ENCODE measurements at regions not wholly inside any gene's neighbourhood (a gene's known extent, or its start where the extent isn't known, plus 50 kb on each side); places are given as distances from the start of the nearest gene placed in this dataset.
A peak's percentile ranks its signal among the peaks of the same experiment; 100 is the strongest.

DNA sequence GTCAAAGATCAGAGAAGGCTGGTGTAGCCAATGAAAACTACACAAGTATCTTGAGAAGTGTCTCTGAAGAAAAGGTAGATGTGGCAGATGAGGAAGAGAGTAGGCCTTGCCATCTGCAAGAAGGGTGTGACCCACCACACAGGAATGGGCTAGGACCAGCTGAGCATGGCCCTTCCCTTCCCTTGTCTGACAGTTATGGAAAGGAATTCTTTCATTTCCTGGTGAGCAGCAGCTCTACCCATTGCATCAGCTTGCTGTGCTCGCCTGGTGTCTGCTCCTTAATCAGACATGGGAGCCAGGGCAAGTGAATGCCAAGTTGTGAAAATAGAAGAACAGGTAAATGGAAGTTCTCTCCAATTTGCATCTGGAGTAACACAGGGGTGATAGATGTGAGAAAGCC, 145.2 kb upstream of the KRR1 start:
- CTCF ChIA-PET: interaction anchor here (0.6 kb wide), 1 partner anchor 165 kb away, joined by 4 read pairs; no protein-coding TSS in a partner anchor
- DNase-seq (ENCODE audit: low spot score): peak; percentile 91
- TF ChIP-seq, protein P1, sequence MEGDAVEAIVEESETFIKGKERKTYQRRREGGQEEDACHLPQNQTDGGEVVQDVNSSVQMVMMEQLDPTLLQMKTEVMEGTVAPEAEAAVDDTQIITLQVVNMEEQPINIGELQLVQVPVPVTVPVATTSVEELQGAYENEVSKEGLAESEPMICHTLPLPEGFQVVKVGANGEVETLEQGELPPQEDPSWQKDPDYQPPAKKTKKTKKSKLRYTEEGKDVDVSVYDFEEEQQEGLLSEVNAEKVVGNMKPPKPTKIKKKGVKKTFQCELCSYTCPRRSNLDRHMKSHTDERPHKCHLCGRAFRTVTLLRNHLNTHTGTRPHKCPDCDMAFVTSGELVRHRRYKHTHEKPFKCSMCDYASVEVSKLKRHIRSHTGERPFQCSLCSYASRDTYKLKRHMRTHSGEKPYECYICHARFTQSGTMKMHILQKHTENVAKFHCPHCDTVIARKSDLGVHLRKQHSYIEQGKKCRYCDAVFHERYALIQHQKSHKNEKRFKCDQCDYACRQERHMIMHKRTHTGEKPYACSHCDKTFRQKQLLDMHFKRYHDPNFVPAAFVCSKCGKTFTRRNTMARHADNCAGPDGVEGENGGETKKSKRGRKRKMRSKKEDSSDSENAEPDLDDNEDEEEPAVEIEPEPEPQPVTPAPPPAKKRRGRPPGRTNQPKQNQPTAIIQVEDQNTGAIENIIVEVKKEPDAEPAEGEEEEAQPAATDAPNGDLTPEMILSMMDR (conservative IDR thresholded peaks at IDR 0.05; ENCODE audit: low read depth): no peak
- POLR2A ChIA-PET (ENCODE audit: low non-redundant PET): interaction anchor here (1.0 to 1.1 kb wide), 2 partner anchors 28 to 375 kb away, joined by 3 to 4 read pairs; partner anchors contain the start of gene PHLDA1
- peak overlapping the region; percentile 90 for H3K27ac ChIP-seq

DNA sequence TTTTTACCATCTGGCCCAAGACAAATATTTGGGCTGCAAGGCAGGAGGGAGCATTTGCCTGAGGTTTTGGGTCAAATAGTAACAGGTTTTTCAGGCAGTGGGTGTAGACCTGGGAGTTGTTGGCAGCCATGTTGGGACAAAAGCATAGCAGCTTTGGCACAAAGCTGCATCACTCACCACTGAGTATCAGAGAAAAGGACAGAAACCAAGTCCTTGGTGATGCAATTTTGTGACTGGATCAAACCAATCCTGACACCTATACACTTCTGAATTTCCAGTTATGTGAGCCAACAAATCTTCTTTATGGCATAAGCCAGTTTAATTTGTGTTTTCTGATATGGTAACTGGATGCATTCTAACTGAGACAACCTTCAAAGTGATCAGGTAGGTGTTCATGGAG, 144.8 kb upstream of the KRR1 start:
- TF ChIP-seq, protein P1 (conservative IDR thresholded peaks at IDR 0.05; ENCODE audit: low read depth): no peak
- DNase-seq (ENCODE audit: low spot score): no peak
- ChIA-PET CTCF (no interaction called here), POLR2A (ENCODE audit: low non-redundant PET) (interaction anchor here (1.0 to 1.1 kb wide), 2 partner anchors 27 to 375 kb away, joined by 3 to 4 read pairs; partner anchors contain the start of gene PHLDA1)
- peak overlapping the region; percentile 90 for H3K27ac ChIP-seq

DNA sequence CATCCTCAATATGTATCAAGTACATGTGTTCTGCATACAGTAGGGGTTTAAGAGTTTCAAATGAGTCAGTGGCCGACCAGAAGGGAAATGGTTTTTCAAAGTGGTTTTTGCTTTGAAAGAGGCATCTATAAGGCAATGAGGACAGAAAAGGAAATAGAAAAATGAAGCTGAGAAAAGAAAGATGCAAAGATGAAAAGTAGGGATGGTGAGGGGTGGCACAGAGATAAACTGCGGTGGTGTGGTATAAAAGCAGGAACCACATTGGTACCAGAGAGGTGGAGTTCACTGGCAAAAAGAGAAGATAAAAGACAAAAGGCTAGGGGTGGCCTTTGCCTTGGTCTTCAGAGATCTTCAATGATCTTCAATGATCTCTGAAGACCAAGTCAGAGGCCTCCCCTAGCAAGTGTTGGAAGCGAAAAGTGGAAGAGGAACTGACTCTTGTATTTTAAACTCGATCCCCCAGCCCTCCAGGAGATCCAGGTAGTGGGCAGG, 144.0 kb upstream of the KRR1 start:
- POLR2A ChIA-PET (ENCODE audit: low non-redundant PET): no interaction called here
- CTCF ChIA-PET: no interaction called here
- TF ChIP-seq, protein P1 (conservative IDR thresholded peaks at IDR 0.05; ENCODE audit: low read depth): no peak
- DNase-seq (ENCODE audit: low spot score): no peak
- no peak overlapping the region for H3K27ac ChIP-seq

DNA sequence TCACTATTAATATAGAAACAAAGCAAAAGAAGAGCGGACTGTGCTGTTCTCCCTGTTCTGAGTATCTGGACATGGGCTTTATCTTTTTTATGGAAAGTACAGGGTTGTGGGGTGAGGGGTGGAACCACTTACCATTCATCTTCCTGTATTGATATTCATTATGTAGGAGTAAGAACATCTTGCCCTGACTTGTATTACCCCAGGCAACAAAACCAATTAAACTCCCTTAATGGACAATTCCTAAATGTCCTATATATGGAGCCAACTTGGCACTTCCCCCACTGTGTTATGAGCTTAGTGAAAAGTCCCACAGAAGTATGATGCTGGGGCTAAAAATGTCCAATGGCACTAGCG, 139.9 kb upstream of the KRR1 start:
- ChIA-PET POLR2A (ENCODE audit: low non-redundant PET) (no interaction called here), CTCF (interaction anchor here (1.1 kb wide), 1 partner anchor 12 kb away, joined by 5 read pairs; no protein-coding TSS in a partner anchor)
- TF ChIP-seq, protein P1 (conservative IDR thresholded peaks at IDR 0.05; ENCODE audit: low read depth): no peak
- peak; percentile 54 for DNase-seq (ENCODE audit: low spot score)
- H3K27ac ChIP-seq: no peak overlapping the region

DNA sequence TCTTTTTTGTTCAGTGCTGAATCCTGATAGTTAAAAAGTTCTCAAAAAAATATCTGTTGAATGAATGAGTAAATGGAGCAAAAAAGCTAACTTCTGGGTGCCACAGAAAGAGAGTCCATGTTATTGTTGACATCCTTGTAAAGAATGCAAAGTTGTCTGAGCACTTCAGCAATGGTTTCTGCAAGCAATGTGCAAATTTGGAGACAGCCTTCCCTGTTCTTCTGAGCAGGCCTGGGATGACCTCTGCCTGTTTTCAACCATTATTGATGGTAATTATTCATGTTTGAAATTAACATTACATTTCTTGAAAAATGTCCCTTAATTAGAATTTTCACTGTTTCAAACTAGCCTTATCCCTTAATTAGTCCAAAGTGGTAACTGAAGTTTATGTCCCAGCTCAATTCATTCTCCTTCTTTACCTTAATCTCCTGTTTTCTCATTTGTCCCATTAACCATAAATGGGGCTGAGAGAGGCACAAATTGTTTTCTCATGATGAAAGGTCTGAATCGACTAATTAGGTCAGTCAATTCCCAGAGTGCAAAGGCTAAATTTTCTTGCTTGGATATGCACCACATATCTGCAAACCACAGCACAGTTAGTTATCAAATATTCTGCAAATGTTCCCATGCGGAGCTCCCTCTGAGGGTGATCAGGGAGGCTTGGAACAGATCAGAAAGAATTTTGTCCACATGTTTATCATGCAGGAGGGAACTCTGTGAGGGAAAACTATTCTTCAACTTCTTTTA, 139.4 kb upstream of the KRR1 start:
- POLR2A ChIA-PET (ENCODE audit: low non-redundant PET): no interaction called here
- CTCF ChIA-PET: interaction anchor here (0.5 kb wide), 1 partner anchor 541 kb away, joined by 3 read pairs; no protein-coding TSS in a partner anchor
- no peak overlapping the region for H3K27ac ChIP-seq
- no peak for DNase-seq (ENCODE audit: low spot score)
- TF ChIP-seq, protein P1 (conservative IDR thresholded peaks at IDR 0.05; ENCODE audit: low read depth): no peak

DNA sequence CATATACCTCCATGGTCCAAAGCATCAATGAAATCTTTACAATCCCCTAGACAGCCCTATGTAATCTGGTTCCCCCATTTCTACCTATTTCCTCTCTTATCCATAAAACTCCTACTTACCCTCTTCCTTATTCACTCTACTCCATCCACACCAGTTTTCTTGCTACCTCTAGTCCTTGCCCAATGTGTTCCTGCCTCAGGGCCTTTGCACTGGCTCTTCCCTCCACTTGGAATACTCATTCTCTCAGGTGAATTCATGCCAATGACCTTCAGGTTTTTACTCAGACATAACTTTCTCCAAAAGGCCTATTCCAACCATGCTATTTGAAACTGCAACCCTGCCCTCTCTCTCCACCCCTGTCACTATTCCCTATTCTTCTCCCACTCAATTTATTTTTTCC, 138.7 kb upstream of the KRR1 start:
- TF ChIP-seq, protein P1 (conservative IDR thresholded peaks at IDR 0.05; ENCODE audit: low read depth): no peak
- ChIA-PET POLR2A (ENCODE audit: low non-redundant PET) (no interaction called here), CTCF (interaction anchor here (0.5 kb wide), 1 partner anchor 540 kb away, joined by 3 read pairs; no protein-coding TSS in a partner anchor)
- H3K27ac ChIP-seq: no peak overlapping the region
- no peak for DNase-seq (ENCODE audit: low spot score)

Measured in RWPE1 (cell line).